ENCODE measurements at regions not wholly inside any gene's neighbourhood (a gene's known extent, or its start where the extent isn't known, plus 50 kb on each side); places are given as distances from the start of the nearest gene placed in this dataset.

GRCh38 chr5:124310453-124310852 lies 436.0 kb downstream of the ZNF608 start:
- H3K4me3 ChIP-seq = no peak overlapping the region
- H3K27ac ChIP-seq = no peak overlapping the region
- H3K9me3 ChIP-seq = no peaks in the 10 kb centered on the region
- no peak for DNase-seq
- H3K27me3 ChIP-seq (replicated peaks in 1 of 7) = peaks cover 0 to 13% (median 0%) of the 10 kb centered on the region in 7 donors
- intact Hi-C loops (cut with DNase I; ENCODE audit: low total_unique reads) = no loop called here
- TF ChIP-seq CTCF (IDR thresholded peaks at IDR 0.05 in 8 of 11, conservative IDR thresholded peaks at IDR 0.05 in 3 of 11) = no peak
- TF ChIP-seq POLR2AphosphoS5 (IDR thresholded peaks at IDR 0.05) = no peak
- TF ChIP-seq POLR2A (IDR thresholded peaks at IDR 0.05) = no peak
- 66 to 73% (median 69%) methylated on average over 3 of the region's 3 CpGs for WGBS, 5 donors
- H3K36me3 ChIP-seq = no peaks in the 10 kb centered on the region
- H3K4me1 ChIP-seq = peaks cover 0 to 6% (median 2%) of the 10 kb centered on the region in 6 donors

- no peak for DNase-seq
- Histone ChIP-seq H3K27me3 (replicated peaks in 1 of 7) (peaks cover 0 to 13% (median 0%) of the 10 kb centered on the region in 7 donors), H3K9me3 (no peaks in the 10 kb centered on the region), H3K27ac (no peak overlapping the region), H3K4me1 (peaks cover 0 to 6% (median 2%) of the 10 kb centered on the region in 6 donors), H3K36me3 (no peaks in the 10 kb centered on the region), H3K4me3 (no peak overlapping the region)
- WGBS, 5 donors = 38 to 51% (median 41%) methylated on average over 11 of the region's 11 CpGs
- TF ChIP-seq POLR2A (IDR thresholded peaks at IDR 0.05) (no peak), CTCF (IDR thresholded peaks at IDR 0.05 in 8 of 11, conservative IDR thresholded peaks at IDR 0.05 in 3 of 11) (no peak), POLR2AphosphoS5 (IDR thresholded peaks at IDR 0.05) (no peak)
- intact Hi-C loops (cut with DNase I; ENCODE audit: low total_unique reads) = no loop called here
These were observed 437.0 kb downstream of the ZNF608 start for GRCh38 chr5:124309241-124309980.

GRCh38 chr5:124303366-124303765 lies 443.1 kb downstream of the ZNF608 start:
- WGBS, 5 donors = 86 to 97% (median 96%) methylated on average over 1 of the region's 1 CpG
- Histone ChIP-seq H3K36me3 (no peaks in the 10 kb centered on the region), H3K9me3 (no peaks in the 10 kb centered on the region), H3K27ac (no peak overlapping the region), H3K4me1 (no peaks in the 10 kb centered on the region), H3K27me3 (replicated peaks in 1 of 7) (no peaks in the 10 kb centered on the region), H3K4me3 (no peak overlapping the region)
- DNase-seq = no peak
- intact Hi-C loops (cut with DNase I; ENCODE audit: low total_unique reads) = no loop called here
- TF ChIP-seq POLR2A (IDR thresholded peaks at IDR 0.05) (no peak), CTCF (IDR thresholded peaks at IDR 0.05 in 8 of 11, conservative IDR thresholded peaks at IDR 0.05 in 3 of 11) (no peak)

- intact Hi-C loops (cut with DNase I; ENCODE audit: low total_unique reads) = no loop called here
These were observed 443.9 kb downstream of the ZNF608 start for GRCh38 chr5:124302533-124302932.

More at GRCh38 chr5:124302533-124302932, 443.9 kb downstream of the ZNF608 start:
- no peak overlapping the region for H3K4me3 ChIP-seq
- no peaks in the 10 kb centered on the region for H3K4me1 ChIP-seq
- H3K27ac ChIP-seq = no peak overlapping the region
- no peak for TF ChIP-seq POLR2AphosphoS5 (IDR thresholded peaks at IDR 0.05)
- TF ChIP-seq CTCF (IDR thresholded peaks at IDR 0.05 in 8 of 11, conservative IDR thresholded peaks at IDR 0.05 in 3 of 11) = no peak
- TF ChIP-seq POLR2A (IDR thresholded peaks at IDR 0.05) = no peak
- no peaks in the 10 kb centered on the region for H3K36me3 ChIP-seq
- 80 to 94% (median 82%) methylated on average over 2 of the region's 2 CpGs for WGBS, 5 donors
- DNase-seq = no peak
- H3K9me3 ChIP-seq = no peaks in the 10 kb centered on the region
- H3K27me3 ChIP-seq (replicated peaks in 1 of 7) = no peaks in the 10 kb centered on the region

Data from spleen (tissue), 11 donors.